ENCODE measurements at regions not wholly inside any gene's neighbourhood (a gene's known extent, or its start where the extent isn't known, plus 50 kb on each side); places are given as distances from the start of the nearest gene placed in this dataset.

DNA sequence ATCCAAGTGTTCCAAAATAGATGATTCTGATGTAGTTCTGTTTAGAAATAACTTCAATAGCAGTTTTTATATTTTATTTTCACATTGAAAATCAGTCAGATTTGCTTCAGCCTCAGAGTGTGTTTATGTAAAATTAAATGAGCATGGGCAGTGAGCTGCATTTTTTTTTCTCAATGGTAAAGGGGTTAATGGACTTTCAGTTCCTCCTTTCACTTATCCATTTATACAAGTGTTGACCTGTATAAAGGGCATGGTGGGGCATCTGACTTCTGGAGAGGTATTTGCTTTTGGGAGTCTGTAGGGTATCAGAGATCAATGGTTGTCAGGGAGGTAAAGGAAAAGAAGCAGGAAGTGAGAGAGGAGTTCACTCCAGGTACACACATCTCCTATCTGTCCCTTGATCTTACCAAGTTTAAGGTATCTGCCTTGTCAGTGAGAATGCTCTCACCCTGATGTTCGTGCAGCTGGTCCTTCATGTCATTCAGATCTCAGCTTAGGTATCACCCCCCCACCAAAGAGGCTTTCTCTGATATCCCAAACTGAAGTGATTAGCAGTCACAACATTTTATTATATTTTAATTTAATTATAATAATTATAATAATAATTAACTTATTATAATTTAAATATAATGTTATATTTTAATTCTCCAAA is 181.6 kb upstream of the LMNTD1 start:
- TF ChIP-seq, protein P1, sequence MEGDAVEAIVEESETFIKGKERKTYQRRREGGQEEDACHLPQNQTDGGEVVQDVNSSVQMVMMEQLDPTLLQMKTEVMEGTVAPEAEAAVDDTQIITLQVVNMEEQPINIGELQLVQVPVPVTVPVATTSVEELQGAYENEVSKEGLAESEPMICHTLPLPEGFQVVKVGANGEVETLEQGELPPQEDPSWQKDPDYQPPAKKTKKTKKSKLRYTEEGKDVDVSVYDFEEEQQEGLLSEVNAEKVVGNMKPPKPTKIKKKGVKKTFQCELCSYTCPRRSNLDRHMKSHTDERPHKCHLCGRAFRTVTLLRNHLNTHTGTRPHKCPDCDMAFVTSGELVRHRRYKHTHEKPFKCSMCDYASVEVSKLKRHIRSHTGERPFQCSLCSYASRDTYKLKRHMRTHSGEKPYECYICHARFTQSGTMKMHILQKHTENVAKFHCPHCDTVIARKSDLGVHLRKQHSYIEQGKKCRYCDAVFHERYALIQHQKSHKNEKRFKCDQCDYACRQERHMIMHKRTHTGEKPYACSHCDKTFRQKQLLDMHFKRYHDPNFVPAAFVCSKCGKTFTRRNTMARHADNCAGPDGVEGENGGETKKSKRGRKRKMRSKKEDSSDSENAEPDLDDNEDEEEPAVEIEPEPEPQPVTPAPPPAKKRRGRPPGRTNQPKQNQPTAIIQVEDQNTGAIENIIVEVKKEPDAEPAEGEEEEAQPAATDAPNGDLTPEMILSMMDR (IDR thresholded peaks at IDR 0.05; ENCODE audit: borderline replicate concordance, extremely low read depth, low read length, poor library complexity, severe bottlenecking), result no peak
- TF ChIP-seq EZH2 (IDR thresholded peaks at IDR 0.05; ENCODE audit: borderline replicate concordance, low read depth, low read length, severe bottlenecking), result no peak

All from DND-41 (cell line).